Upper lobe of left lung (tissue), 6 donors: ENCODE measurements at regions not wholly inside any gene's neighbourhood (a gene's known extent, or its start where the extent isn't known, plus 50 kb on each side); places are given as distances from the start of the nearest gene placed in this dataset.

Source experiments
- ATAC-seq, 2 donors: fragments of 200-7000 bp; cut with Tn5 transposase; one replicate each; pipeline ENCODE4 v1.9.1; 2022; ENCODE audit warnings: mild to moderate bottlenecking in 2 of 2, moderate library complexity in 2 of 2; ENCODE audit not compliant: low FRiP score in 2 of 2
- DNase-seq, 2 donors: peaks; one replicate each; pipeline ENCODE4 v3.0.0-alpha.2; 2019 to 2020
- H3K27ac ChIP-seq, 4 donors: fragments of 200-600 bp; sonication (generic); one replicate each; pipeline ENCODE4 v1.5.1; 2016 to 2019
- H3K27me3 ChIP-seq, 4 donors: fragments of 200-600 bp; sonication (generic); one replicate each; pipeline ENCODE4 v1.5.1; 2017 to 2019
- H3K36me3 ChIP-seq, 4 donors: fragments of 200-600 bp; sonication (generic); one replicate each; pipeline ENCODE4 v1.5.1; 2016 to 2019
- H3K4me1 ChIP-seq, 4 donors: fragments of 200-600 bp; sonication (generic); one replicate each; pipeline ENCODE4 v1.5.1; 2018 to 2019
- H3K4me3 ChIP-seq, 4 donors: fragments of 200-600 bp; sonication (generic); one replicate each; pipeline ENCODE4 v1.5.1; 2017 to 2019; ENCODE audit warnings: mild to moderate bottlenecking in 2 of 4, moderate library complexity in 1 of 4
- H3K9me3 ChIP-seq, 4 donors: fragments of 200-600 bp; sonication (generic); one replicate each; pipeline ENCODE4 v1.5.1; 2018 to 2019
- EP300 ChIP-seq, 4 donors: sonication (generic); formaldehyde crosslinking; IDR thresholded peaks; one replicate each; pipeline ENCODE4 v1.5.1; 2017; ENCODE audit warnings: antibody characterized with exemption in 4 of 4, control low read depth in 2 of 4
- POLR2A ChIP-seq, 4 donors: fragments of 450-650 bp; IDR thresholded peaks; one replicate each; pipeline ENCODE4 v1.5.1; 2016 to 2017; ENCODE audit warnings: antibody characterized with exemption in 4 of 4, mild to moderate bottlenecking in 2 of 4
- POLR2AphosphoS5 ChIP-seq, 2 donors: sonication (generic); formaldehyde crosslinking; IDR thresholded peaks; one replicate each; pipeline ENCODE4 v1.5.1; 2017; ENCODE audit warnings: antibody characterized with exemption in 2 of 2
- WGBS, 2 donors: methylation state at CpG; one replicate each; pipeline ENCODE4 v1.1.5; 2017 to 2018; 5-methylcytosine and 5-hydroxymethylcytosine counted together
- TF ChIP-seq, protein P1 (sequence below), 6 experiments: fragments of 450-650 bp in 4 of 6; fragments of 200-600 bp in 2 of 6; sonication (generic) in 2 of 6; IDR thresholded peaks; one replicate each; pipeline ENCODE4 v1.5.1; 2016 to 2019; ENCODE audit warnings: antibody characterized with exemption in 6 of 6
- donor health status: DM: no; HTN: no; CAD: no; lungs with moderate emphysema.
- donor health status: DM: no; HTN: yes; CAD: no; lungs with severe emphysema.

DNA sequence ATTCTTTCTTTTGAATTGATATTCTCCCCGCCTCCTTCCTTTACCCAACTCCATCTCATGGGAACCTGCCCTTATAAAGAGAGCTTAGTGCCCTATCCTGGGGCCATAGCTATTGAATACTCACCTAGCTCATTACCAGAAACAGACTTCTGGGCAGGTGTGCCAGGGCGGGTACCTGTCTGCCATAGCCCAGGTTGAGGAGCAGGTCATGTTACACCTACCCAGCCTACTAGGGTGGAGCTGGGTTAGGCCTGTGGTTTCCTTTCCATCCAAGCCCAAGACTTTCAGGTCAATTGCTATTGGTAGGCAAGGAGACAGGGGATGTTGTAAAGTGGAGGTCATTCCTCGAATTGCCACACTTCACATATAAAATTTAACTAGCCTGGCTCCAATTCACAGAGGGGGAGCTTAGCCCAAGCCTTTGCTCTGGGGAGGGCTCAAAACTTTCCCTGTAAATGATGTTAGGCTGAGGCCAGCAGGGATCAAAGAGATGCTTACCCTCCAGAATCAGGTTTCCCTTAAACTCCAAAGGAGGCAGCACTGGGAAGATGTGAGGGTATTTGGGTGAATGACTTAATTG, 87.1 kb upstream of the IPO9 start:
- no peak overlapping the region for H3K4me3 ChIP-seq
- 88 to 91% methylated on average over 2 to 3 of the region's 3 CpGs for WGBS, 2 donors
- H3K27ac ChIP-seq = no peak overlapping the region

DNA sequence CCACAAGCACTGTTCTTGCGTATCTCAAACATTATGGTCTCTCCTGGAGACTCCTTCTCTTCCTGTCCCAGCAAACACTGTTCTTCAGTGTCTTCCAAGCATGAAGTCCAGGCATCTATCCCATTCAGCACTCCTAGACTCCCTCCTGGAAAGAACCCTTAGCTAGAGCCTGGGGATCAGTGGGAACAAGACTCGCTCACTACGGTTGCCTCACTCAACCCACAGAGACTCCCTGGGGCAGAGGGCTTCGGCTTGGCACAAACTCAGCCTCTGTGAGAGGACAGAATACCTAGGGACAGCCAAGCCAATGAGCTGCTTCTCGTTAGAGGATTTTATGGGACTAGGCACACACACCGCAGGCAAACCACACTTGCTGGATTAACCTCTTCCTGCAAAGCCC, 86.5 kb upstream of the IPO9 start:
- Histone ChIP-seq H3K4me3 (no peak overlapping the region), H3K9me3 (no peaks in the 10 kb centered on the region), H3K4me1 (peaks cover 15 to 28% (median 19%) of the 10 kb centered on the region in 4 donors), H3K27me3 (peaks cover 0 to 4% (median 0%) of the 10 kb centered on the region in 4 donors), H3K36me3 (no peaks in the 10 kb centered on the region), H3K27ac (no peak overlapping the region)
- no peak for DNase-seq
- no peak for TF ChIP-seq POLR2AphosphoS5 (IDR thresholded peaks at IDR 0.05)
- no peak for TF ChIP-seq POLR2A (IDR thresholded peaks at IDR 0.05)
- TF ChIP-seq EP300 (IDR thresholded peaks at IDR 0.05) = no peak
- TF ChIP-seq, protein P1, sequence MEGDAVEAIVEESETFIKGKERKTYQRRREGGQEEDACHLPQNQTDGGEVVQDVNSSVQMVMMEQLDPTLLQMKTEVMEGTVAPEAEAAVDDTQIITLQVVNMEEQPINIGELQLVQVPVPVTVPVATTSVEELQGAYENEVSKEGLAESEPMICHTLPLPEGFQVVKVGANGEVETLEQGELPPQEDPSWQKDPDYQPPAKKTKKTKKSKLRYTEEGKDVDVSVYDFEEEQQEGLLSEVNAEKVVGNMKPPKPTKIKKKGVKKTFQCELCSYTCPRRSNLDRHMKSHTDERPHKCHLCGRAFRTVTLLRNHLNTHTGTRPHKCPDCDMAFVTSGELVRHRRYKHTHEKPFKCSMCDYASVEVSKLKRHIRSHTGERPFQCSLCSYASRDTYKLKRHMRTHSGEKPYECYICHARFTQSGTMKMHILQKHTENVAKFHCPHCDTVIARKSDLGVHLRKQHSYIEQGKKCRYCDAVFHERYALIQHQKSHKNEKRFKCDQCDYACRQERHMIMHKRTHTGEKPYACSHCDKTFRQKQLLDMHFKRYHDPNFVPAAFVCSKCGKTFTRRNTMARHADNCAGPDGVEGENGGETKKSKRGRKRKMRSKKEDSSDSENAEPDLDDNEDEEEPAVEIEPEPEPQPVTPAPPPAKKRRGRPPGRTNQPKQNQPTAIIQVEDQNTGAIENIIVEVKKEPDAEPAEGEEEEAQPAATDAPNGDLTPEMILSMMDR (IDR thresholded peaks at IDR 0.05) = no peak
- 73 to 75% methylated on average over 6 of the region's 6 CpGs for WGBS, 2 donors
- ATAC-seq = no peak

More for the DNA sequence above, 87.1 kb upstream of the IPO9 start:
- peaks cover 0 to 4% (median 0%) of the 10 kb centered on the region in 4 donors for H3K27me3 ChIP-seq
- ATAC-seq (no peak), DNase-seq (no peak)
- TF ChIP-seq EP300 (IDR thresholded peaks at IDR 0.05) = no peak
- TF ChIP-seq POLR2AphosphoS5 (IDR thresholded peaks at IDR 0.05) = no peak
- TF ChIP-seq, protein P1 (IDR thresholded peaks at IDR 0.05) = no peak
- TF ChIP-seq POLR2A (IDR thresholded peaks at IDR 0.05) = no peak
- no peaks in the 10 kb centered on the region for H3K9me3 ChIP-seq
- H3K36me3 ChIP-seq = no peaks in the 10 kb centered on the region
- H3K4me1 ChIP-seq = peaks cover 15 to 35% (median 22%) of the 10 kb centered on the region in 4 donors

DNA sequence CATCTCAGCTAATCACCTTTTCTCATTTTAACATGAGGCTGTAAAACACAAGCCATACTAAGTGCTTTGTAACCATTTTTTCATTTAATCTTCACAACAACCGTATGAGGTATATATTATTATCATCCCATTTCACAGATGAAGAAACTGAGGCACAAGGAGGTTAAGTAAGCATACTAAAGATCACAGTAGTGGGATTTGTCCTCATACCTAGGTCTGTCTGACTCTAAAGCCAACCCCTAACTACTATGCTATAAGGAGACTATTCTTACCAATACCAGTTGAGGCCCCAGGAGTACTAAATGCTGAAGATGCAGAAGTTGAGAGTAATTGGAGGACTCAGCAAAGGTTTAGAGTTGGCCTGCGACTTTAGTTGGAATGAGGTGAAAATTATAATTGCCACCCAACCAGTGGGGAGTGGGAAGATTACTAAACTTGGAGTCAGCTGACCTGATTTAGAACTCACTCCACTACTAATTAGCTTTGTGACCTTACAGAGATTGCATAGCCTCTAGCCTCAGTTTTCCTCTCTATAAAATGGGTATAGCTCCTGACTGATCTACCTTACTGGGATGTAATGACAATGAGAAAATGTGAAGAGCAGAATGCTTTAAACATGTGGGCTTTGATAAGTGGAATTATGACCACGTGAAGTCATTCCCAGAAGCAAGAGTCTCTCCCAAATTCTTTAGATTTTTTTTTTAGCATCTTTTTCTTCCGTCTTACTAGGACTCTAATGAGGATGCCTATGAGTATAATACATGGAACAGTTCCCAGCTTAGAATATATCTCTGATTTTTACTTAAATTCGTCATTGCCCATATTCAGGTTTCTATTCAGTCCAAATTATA, 85.8 kb upstream of the IPO9 start:
- H3K27me3 ChIP-seq = peaks cover 0 to 4% (median 0%) of the 10 kb centered on the region in 4 donors
- peaks cover 15 to 25% (median 19%) of the 10 kb centered on the region in 4 donors for H3K4me1 ChIP-seq
- DNase-seq = no peak
- WGBS, 2 donors = 85% methylated on average over 5 of the region's 5 CpGs
- TF ChIP-seq POLR2AphosphoS5 (IDR thresholded peaks at IDR 0.05) (no peak), EP300 (IDR thresholded peaks at IDR 0.05) (no peak), POLR2A (IDR thresholded peaks at IDR 0.05) (no peak)
- TF ChIP-seq, protein P1 (IDR thresholded peaks at IDR 0.05) = no peak
- no peaks in the 10 kb centered on the region for H3K9me3 ChIP-seq
- no peak for ATAC-seq
- H3K36me3 ChIP-seq = no peaks in the 10 kb centered on the region
- H3K27ac ChIP-seq = no peak overlapping the region
- no peak overlapping the region for H3K4me3 ChIP-seq

DNA sequence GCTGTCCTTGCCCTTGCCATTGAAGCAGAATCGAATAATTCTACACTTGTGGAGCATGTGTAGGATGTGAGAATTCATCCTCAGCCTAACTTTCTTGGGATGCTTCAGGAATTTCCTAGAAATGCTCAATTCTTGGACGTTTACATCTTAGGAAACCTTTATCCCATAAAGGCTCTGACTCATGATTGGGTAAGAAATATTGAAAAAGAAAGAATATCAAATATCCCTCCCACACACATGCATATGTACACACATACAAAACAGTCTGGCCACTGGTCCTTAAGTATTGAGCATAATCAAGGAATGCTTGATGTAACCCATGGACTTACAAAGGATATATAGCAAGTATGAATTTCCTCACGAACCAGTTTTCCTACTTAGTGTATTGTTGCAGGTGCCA, 83.9 kb upstream of the IPO9 start:
- DNase-seq (no peak), ATAC-seq (no peak)
- TF ChIP-seq POLR2A (IDR thresholded peaks at IDR 0.05) (no peak), POLR2AphosphoS5 (IDR thresholded peaks at IDR 0.05) (no peak), EP300 (IDR thresholded peaks at IDR 0.05) (no peak)
- TF ChIP-seq, protein P1 (IDR thresholded peaks at IDR 0.05) = no peak
- peaks cover 5 to 14% (median 12%) of the 10 kb centered on the region in 4 donors for H3K4me1 ChIP-seq
- H3K36me3 ChIP-seq = no peaks in the 10 kb centered on the region
- H3K27me3 ChIP-seq = peaks cover 0 to 1% (median 0%) of the 10 kb centered on the region in 4 donors
- H3K4me3 ChIP-seq = no peak overlapping the region
- WGBS, 2 donors = 67 to 72% methylated on average over 3 of the region's 3 CpGs
- H3K9me3 ChIP-seq = no peaks in the 10 kb centered on the region
- H3K27ac ChIP-seq = no peak overlapping the region
